ENCODE measurements at regions not wholly inside any gene's neighbourhood (a gene's known extent, or its start where the extent isn't known, plus 50 kb on each side); places are given as distances from the start of the nearest gene placed in this dataset.

GRCh38 chr12:69161829-69162228, 77.5 kb upstream of the CPSF6 start:
- H3K27me3 Mint-ChIP-seq (ENCODE audit: low read depth) = no peaks in the 10 kb centered on the region
- H4K20me1 ChIP-seq (ENCODE audit: control insufficient read depth, insufficient read depth, insufficient read length) = no peaks in the 10 kb centered on the region
- no peaks in the 10 kb centered on the region for H3K27me3 ChIP-seq (ENCODE audit: insufficient read depth, low read length)
- H3K4me3 Mint-ChIP-seq = no peak overlapping the region
- no peak overlapping the region for H4K8ac ChIP-seq (replicated peaks; ENCODE audit: insufficient read length, low read depth, low read length)
- WGBS (ENCODE audit: extremely low coverage, insufficient read length, low lambda C conversion rate) = no CpG with 5 or more reads among the region's 2 CpGs
- H3K18ac ChIP-seq (ENCODE audit: insufficient read length, low read depth, low read length) = no peak overlapping the region
- no peak overlapping the region for H2AFZ ChIP-seq (ENCODE audit: low read length)
- H2BK12ac ChIP-seq (ENCODE audit: insufficient read length, low read depth, low read length) = no peak overlapping the region
- H2BK5ac ChIP-seq (ENCODE audit: insufficient read length, low read length) = no peak overlapping the region
- no peaks in the 10 kb centered on the region for H3K9me3 Mint-ChIP-seq
- no peak overlapping the region for H3T11ph ChIP-seq (ENCODE audit: low read length)
- no peak overlapping the region for H3K4ac ChIP-seq (ENCODE audit: low read depth, low read length)
- TF ChIP-seq CTCF (conservative IDR thresholded peaks at IDR 0.05) = no peak
- no peak overlapping the region for H2BK15ac ChIP-seq (ENCODE audit: low read depth, low read length)
- H3K23ac ChIP-seq (ENCODE audit: insufficient read length, low read depth, low read length) = no peak overlapping the region
- no peaks in the 10 kb centered on the region for H3K79me2 ChIP-seq (ENCODE audit: insufficient read depth, low read length)
- H3K36me3 Mint-ChIP-seq (ENCODE audit: insufficient read depth in 1 of 3, low read depth in 3 of 3) = no peaks in the 10 kb centered on the region
- H3K9ac ChIP-seq (ENCODE audit: extremely low read depth, insufficient read length, low read length) = no peak overlapping the region
- DNase-seq = no peak
- no peak overlapping the region for H3K56ac ChIP-seq (ENCODE audit: insufficient read length, low read depth, low read length)
- H2BK20ac ChIP-seq (ENCODE audit: low read depth, low read length, poor library complexity, severe bottlenecking) = no peak overlapping the region
- no peaks in the 10 kb centered on the region for H3K9me3 ChIP-seq (ENCODE audit: control insufficient read depth, low read depth, low read length)
- no peak overlapping the region for H4K91ac ChIP-seq (ENCODE audit: insufficient read length, low read depth, low read length)
- no peaks in the 10 kb centered on the region; the same call in 1 of the 2 replicates for H3K4me1 ChIP-seq (ENCODE audit: insufficient read depth, low read length)
- H3K79me1 ChIP-seq (ENCODE audit: insufficient read depth, low read depth, low read length, poor library complexity, severe bottlenecking) = no peaks in the 10 kb centered on the region
- H2AK5ac ChIP-seq (ENCODE audit: insufficient read length, low read length) = no peak overlapping the region
- H3K23me2 ChIP-seq (ENCODE audit: insufficient read length, low read depth, low read length, poor library complexity, severe bottlenecking) = no peaks in the 10 kb centered on the region
- H4K5ac ChIP-seq (ENCODE audit: insufficient read length, low read depth, low read length) = no peak overlapping the region
- H3K4me2 ChIP-seq (ENCODE audit: insufficient read depth, insufficient read length, low read length) = no peak overlapping the region
- H3K27ac Mint-ChIP-seq = no peak overlapping the region
- no peak overlapping the region for H3K14ac ChIP-seq (ENCODE audit: insufficient read depth, low read length)
- peaks cover 7 to 10% of the 10 kb centered on the region in 2 experiments for H3K4me1 Mint-ChIP-seq
- H3K27ac ChIP-seq (ENCODE audit: insufficient read length, low read depth, low read length) = no peak overlapping the region
- no peak overlapping the region for H2BK120ac ChIP-seq (ENCODE audit: low read depth, low read length, poor library complexity, severe bottlenecking)
